ENCODE measurements at regions not wholly inside any gene's neighbourhood (a gene's known extent, or its start where the extent isn't known, plus 50 kb on each side); places are given as distances from the start of the nearest gene placed in this dataset.
"Not testable (repeated sequence)": the region's sequence is repeated elsewhere in the genome, so short reads cannot be mapped to it uniquely, and the experiment has no call there.

DNA sequence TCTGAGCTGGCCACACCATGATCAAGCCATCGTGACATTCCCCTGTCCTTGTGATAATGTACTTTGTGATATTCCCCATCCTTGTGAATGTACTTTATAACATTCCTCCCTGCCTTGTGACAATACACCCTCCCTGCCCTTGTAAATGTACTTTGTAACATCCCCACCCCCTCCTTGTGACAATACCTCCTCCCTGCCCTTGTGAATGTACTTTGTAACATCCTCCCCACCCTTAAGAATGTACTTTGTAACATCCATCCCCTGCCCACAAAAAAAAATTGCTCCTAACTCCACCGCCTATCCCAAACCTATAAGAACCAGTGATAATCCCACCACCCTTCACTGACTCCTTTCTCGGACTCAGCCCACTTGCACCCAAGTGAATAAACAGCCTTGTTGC lies 128.8 kb upstream of the ATF7IP start:
- TF ChIP-seq EP300, NR3C1 (IDR thresholded peaks at IDR 0.05): not testable (repeated sequence)
- TF ChIP-seq, protein P1, sequence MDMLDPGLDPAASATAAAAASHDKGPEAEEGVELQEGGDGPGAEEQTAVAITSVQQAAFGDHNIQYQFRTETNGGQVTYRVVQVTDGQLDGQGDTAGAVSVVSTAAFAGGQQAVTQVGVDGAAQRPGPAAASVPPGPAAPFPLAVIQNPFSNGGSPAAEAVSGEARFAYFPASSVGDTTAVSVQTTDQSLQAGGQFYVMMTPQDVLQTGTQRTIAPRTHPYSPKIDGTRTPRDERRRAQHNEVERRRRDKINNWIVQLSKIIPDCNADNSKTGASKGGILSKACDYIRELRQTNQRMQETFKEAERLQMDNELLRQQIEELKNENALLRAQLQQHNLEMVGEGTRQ (IDR thresholded peaks at IDR 0.05): not testable (repeated sequence)
- TF ChIP-seq, protein P2, sequence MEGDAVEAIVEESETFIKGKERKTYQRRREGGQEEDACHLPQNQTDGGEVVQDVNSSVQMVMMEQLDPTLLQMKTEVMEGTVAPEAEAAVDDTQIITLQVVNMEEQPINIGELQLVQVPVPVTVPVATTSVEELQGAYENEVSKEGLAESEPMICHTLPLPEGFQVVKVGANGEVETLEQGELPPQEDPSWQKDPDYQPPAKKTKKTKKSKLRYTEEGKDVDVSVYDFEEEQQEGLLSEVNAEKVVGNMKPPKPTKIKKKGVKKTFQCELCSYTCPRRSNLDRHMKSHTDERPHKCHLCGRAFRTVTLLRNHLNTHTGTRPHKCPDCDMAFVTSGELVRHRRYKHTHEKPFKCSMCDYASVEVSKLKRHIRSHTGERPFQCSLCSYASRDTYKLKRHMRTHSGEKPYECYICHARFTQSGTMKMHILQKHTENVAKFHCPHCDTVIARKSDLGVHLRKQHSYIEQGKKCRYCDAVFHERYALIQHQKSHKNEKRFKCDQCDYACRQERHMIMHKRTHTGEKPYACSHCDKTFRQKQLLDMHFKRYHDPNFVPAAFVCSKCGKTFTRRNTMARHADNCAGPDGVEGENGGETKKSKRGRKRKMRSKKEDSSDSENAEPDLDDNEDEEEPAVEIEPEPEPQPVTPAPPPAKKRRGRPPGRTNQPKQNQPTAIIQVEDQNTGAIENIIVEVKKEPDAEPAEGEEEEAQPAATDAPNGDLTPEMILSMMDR (IDR thresholded peaks at IDR 0.05): not testable (repeated sequence)
